KMS-11 (cell line): ENCODE measurements at regions not wholly inside any gene's neighbourhood (a gene's known extent, or its start where the extent isn't known, plus 50 kb on each side); places are given as distances from the start of the nearest gene placed in this dataset.

ENCODE experiments used
- H2AFZ ChIP-seq: fragments of 200-600 bp; sonication (generic); 2 replicates; pipeline ENCODE4 v1.6.1; 2016; ENCODE audit warnings: antibody characterized with exemption, mixed run types, low read depth
- H3K27ac ChIP-seq: fragments of 200-600 bp; sonication (generic); 2 replicates; pipeline ENCODE4 v1.6.1; 2016; ENCODE audit warnings: mild to moderate bottlenecking, mixed run types
- H3K27me3 ChIP-seq: fragments of 200-600 bp; sonication (generic); 2 replicates; pipeline ENCODE4 v1.6.1; 2017; ENCODE audit warnings: mild to moderate bottlenecking, low read depth, mixed run types, moderate library complexity; ENCODE audit not compliant: insufficient read depth
- H3K36me3 ChIP-seq: fragments of 200-600 bp; sonication (generic); 2 replicates; pipeline ENCODE4 v1.6.1; 2017; ENCODE audit warnings: mild to moderate bottlenecking, mixed run types; ENCODE audit not compliant: insufficient read depth
- H3K4me1 ChIP-seq: fragments of 200-600 bp; sonication (generic); 2 replicates; pipeline ENCODE4 v1.6.1; 2016; ENCODE audit warnings: mild to moderate bottlenecking, low read depth, mixed run types; ENCODE audit not compliant: poor library complexity, severe bottlenecking
- H3K4me2 ChIP-seq: fragments of 200-600 bp; sonication (generic); 2 replicates; pipeline ENCODE4 v1.7.0; 2016; ENCODE audit warnings: mild to moderate bottlenecking, mixed run types
- H3K4me3 ChIP-seq: fragments of 200-600 bp; sonication (generic); IDR thresholded peaks from 2 replicates; pipeline ENCODE4 v1.6.1; 2017; ENCODE audit warnings: low read depth, low read length, mixed read lengths; ENCODE audit not compliant: insufficient read depth
- H3K79me2 ChIP-seq: fragments of 200-600 bp; sonication (generic); 2 replicates; pipeline ENCODE4 v1.6.1; 2016; ENCODE audit warnings: low read depth, mixed run types; ENCODE audit not compliant: insufficient read depth
- H3K9ac ChIP-seq: fragments of 200-600 bp; sonication (generic); 2 replicates; pipeline ENCODE4 v1.6.1; 2016; ENCODE audit warnings: mild to moderate bottlenecking, mixed run types
- H4K20me1 ChIP-seq: fragments of 200-600 bp; sonication (generic); 2 replicates; pipeline ENCODE4 v1.6.1; 2016; ENCODE audit warnings: mild to moderate bottlenecking, mixed run types; ENCODE audit not compliant: insufficient read depth
- CTCF ChIP-seq: fragments of 200-600 bp; sonication (generic); conservative IDR thresholded peaks from 2 replicates; pipeline ENCODE4 v1.6.1; 2017; ENCODE audit warnings: low read depth, mild to moderate bottlenecking, antibody characterized with exemption, low read length, moderate library complexity, mixed read lengths

GRCh38 chr6:40950986-40951698 is 87.9 kb downstream of the UNC5CL start:
- Histone ChIP-seq H3K27ac (no peak overlapping the region), H3K9ac (no peak overlapping the region), H3K4me2 (no peak overlapping the region), H2AFZ (no peak overlapping the region), H3K36me3 (no peaks in the 10 kb centered on the region), H3K27me3 (no peaks in the 10 kb centered on the region), H4K20me1 (no peaks in the 10 kb centered on the region), H3K4me1 (no peaks in the 10 kb centered on the region), H3K79me2 (no peaks in the 10 kb centered on the region), H3K4me3 (no peak overlapping the region)
- TF ChIP-seq CTCF, result no peak

- Histone ChIP-seq H3K27me3 (no peaks in the 10 kb centered on the region), H3K9ac (no peak overlapping the region), H3K4me1 (no peaks in the 10 kb centered on the region), H3K4me2 (no peak overlapping the region), H3K4me3 (no peak overlapping the region), H2AFZ (no peak overlapping the region), H4K20me1 (no peaks in the 10 kb centered on the region), H3K36me3 (no peaks in the 10 kb centered on the region), H3K27ac (no peak overlapping the region), H3K79me2 (no peaks in the 10 kb centered on the region)
- no peak for TF ChIP-seq CTCF
These were observed 90.5 kb downstream of the UNC5CL start for GRCh38 chr6:40948570-40948969.

GRCh38 chr6:40947876-40948526 is 91.0 kb downstream of the UNC5CL start:
- TF ChIP-seq CTCF, result no peak
- no peaks in the 10 kb centered on the region for H3K36me3 ChIP-seq
- H3K4me1 ChIP-seq, result no peaks in the 10 kb centered on the region
- no peaks in the 10 kb centered on the region for H3K27me3 ChIP-seq
- no peak overlapping the region for H3K4me2 ChIP-seq
- no peaks in the 10 kb centered on the region for H3K79me2 ChIP-seq
- H2AFZ ChIP-seq, result no peak overlapping the region
- H3K9ac ChIP-seq, result no peak overlapping the region
- no peak overlapping the region for H3K4me3 ChIP-seq
- H4K20me1 ChIP-seq, result no peaks in the 10 kb centered on the region
- no peak overlapping the region for H3K27ac ChIP-seq

- H3K9ac ChIP-seq, result no peak overlapping the region
- H4K20me1 ChIP-seq, result no peaks in the 10 kb centered on the region
- H3K36me3 ChIP-seq, result no peaks in the 10 kb centered on the region
- no peaks in the 10 kb centered on the region for H3K4me1 ChIP-seq
- H3K4me3 ChIP-seq, result no peak overlapping the region
- H3K4me2 ChIP-seq, result no peak overlapping the region
- no peaks in the 10 kb centered on the region for H3K79me2 ChIP-seq
- no peak for TF ChIP-seq CTCF
- H2AFZ ChIP-seq, result no peak overlapping the region
- no peaks in the 10 kb centered on the region for H3K27me3 ChIP-seq
- no peak overlapping the region for H3K27ac ChIP-seq
These were observed 92.2 kb downstream of the UNC5CL start for GRCh38 chr6:40946738-40947301.
